ENCODE measurements at regions not wholly inside any gene's neighbourhood (a gene's known extent, or its start where the extent isn't known, plus 50 kb on each side); places are given as distances from the start of the nearest gene placed in this dataset.

DNA sequence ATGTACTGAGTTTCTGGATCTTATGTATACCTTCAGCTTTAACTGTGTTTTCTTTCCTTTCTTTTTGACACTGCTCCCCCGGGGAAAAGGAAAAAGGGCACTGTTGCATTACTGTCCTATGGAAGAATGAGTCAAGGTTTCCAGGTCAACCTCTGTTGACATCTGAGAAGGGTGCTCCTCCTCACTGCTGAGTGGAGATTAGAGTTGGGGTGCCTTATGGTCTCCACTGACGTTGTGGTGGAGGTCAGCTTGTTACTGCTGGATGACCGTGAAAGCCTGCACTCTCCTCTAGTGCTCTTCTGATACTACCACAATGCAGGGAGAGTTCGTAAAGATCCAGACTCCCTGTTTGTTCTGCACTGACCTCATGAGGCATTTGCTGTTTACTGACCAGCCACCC is 252.1 kb upstream of the GRM7 start:
- no peak for DNase-seq
- no peak overlapping the region for H3K27ac ChIP-seq
- no peaks in the 10 kb centered on the region for H3K9me3 ChIP-seq
- H3K36me3 ChIP-seq: no peaks in the 10 kb centered on the region
- WGBS, 2 donors: 81 to 91% methylated on average over 4 of the region's 4 CpGs
- TF ChIP-seq POLR2A (IDR thresholded peaks at IDR 0.05) (no peak), POLR2AphosphoS5 (IDR thresholded peaks at IDR 0.05) (no peak), EP300 (IDR thresholded peaks at IDR 0.05) (no peak)
- no peaks in the 10 kb centered on the region for H3K27me3 ChIP-seq
- no peaks in the 10 kb centered on the region for H3K4me1 ChIP-seq
- no peak overlapping the region for H3K4me3 ChIP-seq
- intact Hi-C loops (cut with DNase I): no loop called here

DNA sequence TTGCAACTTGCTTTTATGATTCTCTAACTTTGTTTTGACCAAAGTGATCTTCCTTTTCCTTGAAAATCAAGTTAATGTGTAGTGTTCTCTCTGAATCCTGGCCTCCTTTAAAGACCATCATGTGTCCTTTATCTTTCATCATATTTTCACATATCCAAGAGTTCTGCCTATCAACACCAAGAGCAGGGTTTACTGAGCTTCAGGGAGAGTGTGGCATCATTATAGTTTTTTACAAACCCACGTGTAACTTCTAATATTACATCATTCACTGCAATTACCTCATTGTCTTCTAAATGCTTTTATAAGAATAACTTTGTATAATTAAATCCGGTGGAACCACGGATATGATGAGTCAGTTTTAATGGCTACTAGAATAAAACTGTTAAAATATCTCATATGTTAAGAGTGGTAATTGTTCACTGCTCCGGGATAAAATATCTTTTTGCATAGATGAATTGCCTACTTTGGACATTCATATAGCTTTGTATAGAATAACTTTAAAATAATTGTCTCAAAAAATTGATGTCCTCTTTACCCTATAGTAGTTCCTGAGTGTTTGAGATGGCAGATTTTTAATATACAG is 248.8 kb upstream of the GRM7 start:
- WGBS, 2 donors: 40 to 71% methylated on average over 4 of the region's 4 CpGs
- TF ChIP-seq POLR2A (IDR thresholded peaks at IDR 0.05) (no peak), POLR2AphosphoS5 (IDR thresholded peaks at IDR 0.05) (no peak), EP300 (IDR thresholded peaks at IDR 0.05) (no peak)
- TF ChIP-seq, protein P1, sequence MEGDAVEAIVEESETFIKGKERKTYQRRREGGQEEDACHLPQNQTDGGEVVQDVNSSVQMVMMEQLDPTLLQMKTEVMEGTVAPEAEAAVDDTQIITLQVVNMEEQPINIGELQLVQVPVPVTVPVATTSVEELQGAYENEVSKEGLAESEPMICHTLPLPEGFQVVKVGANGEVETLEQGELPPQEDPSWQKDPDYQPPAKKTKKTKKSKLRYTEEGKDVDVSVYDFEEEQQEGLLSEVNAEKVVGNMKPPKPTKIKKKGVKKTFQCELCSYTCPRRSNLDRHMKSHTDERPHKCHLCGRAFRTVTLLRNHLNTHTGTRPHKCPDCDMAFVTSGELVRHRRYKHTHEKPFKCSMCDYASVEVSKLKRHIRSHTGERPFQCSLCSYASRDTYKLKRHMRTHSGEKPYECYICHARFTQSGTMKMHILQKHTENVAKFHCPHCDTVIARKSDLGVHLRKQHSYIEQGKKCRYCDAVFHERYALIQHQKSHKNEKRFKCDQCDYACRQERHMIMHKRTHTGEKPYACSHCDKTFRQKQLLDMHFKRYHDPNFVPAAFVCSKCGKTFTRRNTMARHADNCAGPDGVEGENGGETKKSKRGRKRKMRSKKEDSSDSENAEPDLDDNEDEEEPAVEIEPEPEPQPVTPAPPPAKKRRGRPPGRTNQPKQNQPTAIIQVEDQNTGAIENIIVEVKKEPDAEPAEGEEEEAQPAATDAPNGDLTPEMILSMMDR (IDR thresholded peaks at IDR 0.05): no peak
- no peaks in the 10 kb centered on the region for H3K27me3 ChIP-seq

DNA sequence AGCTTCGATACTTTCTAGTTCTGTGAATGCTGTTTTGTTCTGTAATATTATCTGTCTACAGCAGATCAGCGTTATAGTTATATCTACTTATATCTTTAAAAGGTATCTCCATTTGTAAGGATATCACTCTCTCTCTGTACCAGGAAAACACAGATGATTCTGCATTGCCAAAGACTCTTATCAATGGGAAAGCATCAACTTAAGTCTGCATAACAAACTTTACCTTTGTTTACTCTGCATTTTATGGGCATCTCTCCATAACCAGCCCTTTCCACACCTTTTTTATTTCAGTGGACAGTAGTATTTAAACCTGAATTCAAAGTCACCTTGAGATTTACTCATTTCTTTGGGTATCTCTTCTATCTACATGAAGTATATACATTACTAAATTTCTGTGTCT is 238.7 kb upstream of the GRM7 start:
- Histone ChIP-seq H3K27me3 (no peaks in the 10 kb centered on the region), H3K27ac (no peak overlapping the region), H3K4me1 (no peaks in the 10 kb centered on the region), H3K36me3 (no peaks in the 10 kb centered on the region), H3K9me3 (no peaks in the 10 kb centered on the region), H3K4me3 (no peak overlapping the region)
- 30 to 72% methylated on average over 2 of the region's 2 CpGs for WGBS, 2 donors
- intact Hi-C loops (cut with DNase I): no loop called here
- TF ChIP-seq EP300 (IDR thresholded peaks at IDR 0.05): no peak
- no peak for TF ChIP-seq POLR2AphosphoS5 (IDR thresholded peaks at IDR 0.05)
- TF ChIP-seq, protein P1 (IDR thresholded peaks at IDR 0.05): no peak
- no peak for TF ChIP-seq POLR2A (IDR thresholded peaks at IDR 0.05)
- no peak for DNase-seq

More for the DNA sequence above, 248.8 kb upstream of the GRM7 start:
- Histone ChIP-seq H3K4me1 (no peaks in the 10 kb centered on the region), H3K27ac (no peak overlapping the region), H3K36me3 (no peaks in the 10 kb centered on the region), H3K4me3 (no peak overlapping the region), H3K9me3 (no peaks in the 10 kb centered on the region)
- intact Hi-C loops (cut with DNase I): no loop called here
- no peak for DNase-seq

DNA sequence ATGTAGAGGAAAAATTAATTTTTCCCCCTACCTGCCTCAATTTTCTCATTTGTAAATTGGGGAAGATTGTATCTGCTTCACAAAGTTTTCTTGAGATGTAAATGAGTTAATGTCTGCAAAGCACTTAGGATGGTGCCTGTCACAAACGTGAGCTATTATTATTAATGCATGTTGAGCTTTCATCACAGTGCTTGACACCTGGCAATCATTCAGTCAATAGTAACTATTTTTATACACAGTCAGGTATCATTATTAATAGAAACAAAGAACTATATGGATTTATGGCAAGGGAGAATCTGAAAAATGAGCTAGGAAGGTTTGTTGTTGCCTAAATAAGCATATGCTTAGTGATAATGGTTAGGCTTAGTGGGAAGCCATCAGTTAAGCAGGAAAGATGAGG is 238.2 kb upstream of the GRM7 start:
- Histone ChIP-seq H3K27ac (no peak overlapping the region), H3K36me3 (no peaks in the 10 kb centered on the region), H3K4me3 (no peak overlapping the region), H3K27me3 (no peaks in the 10 kb centered on the region), H3K4me1 (no peaks in the 10 kb centered on the region), H3K9me3 (no peaks in the 10 kb centered on the region)
- TF ChIP-seq EP300 (IDR thresholded peaks at IDR 0.05): no peak
- TF ChIP-seq POLR2A (IDR thresholded peaks at IDR 0.05): no peak
- no peak for TF ChIP-seq POLR2AphosphoS5 (IDR thresholded peaks at IDR 0.05)
- TF ChIP-seq, protein P1 (IDR thresholded peaks at IDR 0.05): no peak
- no peak for DNase-seq
- intact Hi-C loops (cut with DNase I): no loop called here
- WGBS, 2 donors: 77 to 80% methylated on average over 1 of the region's 1 CpG

DNA sequence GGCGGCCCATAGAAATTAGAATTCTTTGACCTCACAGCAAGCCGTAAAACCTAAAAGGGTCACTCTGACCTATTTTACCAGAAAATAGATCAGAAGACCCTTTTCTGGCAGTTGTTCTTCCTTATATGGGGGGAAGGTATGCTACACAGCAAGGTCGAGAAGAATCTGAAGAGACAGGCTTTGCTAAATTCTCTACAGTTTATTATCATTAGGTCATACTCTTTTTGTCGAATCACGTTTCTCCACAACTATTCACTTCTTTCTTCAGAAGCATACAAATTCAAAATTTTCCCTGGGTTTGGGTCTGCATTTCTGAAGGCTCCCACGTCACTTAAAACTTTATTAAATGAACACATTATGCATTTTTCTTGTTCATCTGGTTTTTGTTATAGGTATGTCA is 229.5 kb upstream of the GRM7 start:
- intact Hi-C loops (cut with DNase I): no loop called here

More for the DNA sequence above, 229.5 kb upstream of the GRM7 start:
- Histone ChIP-seq H3K27ac (no peak overlapping the region), H3K4me1 (no peaks in the 10 kb centered on the region), H3K27me3 (no peaks in the 10 kb centered on the region), H3K4me3 (no peak overlapping the region), H3K9me3 (no peaks in the 10 kb centered on the region), H3K36me3 (no peaks in the 10 kb centered on the region)
- TF ChIP-seq POLR2AphosphoS5 (IDR thresholded peaks at IDR 0.05): no peak
- TF ChIP-seq POLR2A (IDR thresholded peaks at IDR 0.05): no peak
- TF ChIP-seq, protein P1 (IDR thresholded peaks at IDR 0.05): no peak
- TF ChIP-seq EP300 (IDR thresholded peaks at IDR 0.05): no peak
- WGBS, 2 donors: 87 to 90% methylated on average over 6 of the region's 6 CpGs
- no peak for DNase-seq
